WTC11 (cell line): ENCODE measurements at regions not wholly inside any gene's neighbourhood (a gene's known extent, or its start where the extent isn't known, plus 50 kb on each side); places are given as distances from the start of the nearest gene placed in this dataset.

Experiments used
- ATAC-seq: fragments of 200-7000 bp; cut with Tn5 transposase; 2 replicates; pipeline ENCODE4 v1.10.0; 2021; ENCODE audit warnings: mild to moderate bottlenecking, moderate library complexity
- CTCF ChIA-PET: fragments of 300-600 bp; sonication (Branson Sonifier 250); formaldehyde crosslinking; loops from one replicate; lab custom pipeline; 2021; ENCODE audit warnings: antibody characterized with exemption; lab: Charles Lee
- POLR2A ChIA-PET: fragments of 350-600 bp; sonication (Branson Sonifier 250); formaldehyde crosslinking; loops from one replicate; lab custom pipeline; 2021; ENCODE audit warnings: antibody characterized with exemption; lab: Charles Lee
- DNase-seq: peaks from one replicate; pipeline ENCODE4 v3.0.0; 2021; ENCODE audit warnings: low spot score
- H3K27ac Mint-ChIP-seq: 2 replicates; pipeline ENCODE4 v1.8.0; 2021; ENCODE audit warnings: mixed read lengths
- H3K27me3 Mint-ChIP-seq: 2 replicates; pipeline ENCODE4 v1.8.0; 2021; ENCODE audit warnings: low read depth, mild to moderate bottlenecking, moderate library complexity, mixed read lengths
- H3K36me3 Mint-ChIP-seq: 2 replicates; pipeline ENCODE4 v1.8.0; 2021; ENCODE audit warnings: mixed read lengths
- H3K4me1 Mint-ChIP-seq: 2 replicates; pipeline ENCODE4 v1.8.0; 2022; ENCODE audit warnings: mixed read lengths
- H3K4me3 Mint-ChIP-seq: 2 replicates; pipeline ENCODE4 v1.8.0; 2021; ENCODE audit warnings: mild to moderate bottlenecking, moderate library complexity, mixed read lengths
- H3K9me3 Mint-ChIP-seq: 2 replicates; pipeline ENCODE4 v1.8.0; 2021; ENCODE audit warnings: mixed read lengths
- FOXJ3 ChIP-seq: sonication (generic); formaldehyde crosslinking; IDR thresholded peaks from 2 replicates; pipeline ENCODE4 v1.9.0; 2021; ENCODE audit warnings: missing genetic modification reagents, mild to moderate bottlenecking, borderline replicate concordance
- FOXK1 ChIP-seq: sonication (generic); formaldehyde crosslinking; IDR thresholded peaks from 2 replicates; pipeline ENCODE4 v1.8.0; 2022; ENCODE audit warnings: mild to moderate bottlenecking, moderate library complexity, missing genetic modification reagents
- GABPB1 ChIP-seq: sonication (generic); formaldehyde crosslinking; IDR thresholded peaks from 2 replicates; pipeline ENCODE4 v1.8.1; 2023; ENCODE audit warnings: mild to moderate bottlenecking, missing genetic modification reagents
- KAT7 ChIP-seq: sonication (generic); formaldehyde crosslinking; IDR thresholded peaks from 2 replicates; pipeline ENCODE4 v1.8.1; 2023; ENCODE audit warnings: missing genetic modification reagents, mild to moderate bottlenecking, borderline replicate concordance
- MAX ChIP-seq: sonication (generic); formaldehyde crosslinking; IDR thresholded peaks from 2 replicates; pipeline ENCODE4 v1.8.0; 2022; ENCODE audit warnings: mild to moderate bottlenecking, missing genetic modification reagents
- NFE2L1 ChIP-seq: sonication (generic); formaldehyde crosslinking; IDR thresholded peaks from 2 replicates; pipeline ENCODE4 v1.8.1; 2023; ENCODE audit warnings: missing genetic modification reagents
- NFYB ChIP-seq: sonication (generic); formaldehyde crosslinking; conservative IDR thresholded peaks from 2 replicates; pipeline ENCODE4 v1.8.0; 2022; ENCODE audit warnings: low read depth, missing genetic modification reagents
- NR3C1 ChIP-seq: sonication (generic); formaldehyde crosslinking; conservative IDR thresholded peaks from 2 replicates; pipeline ENCODE4 v1.8.1; 2023; ENCODE audit warnings: low read depth, mild to moderate bottlenecking, missing genetic modification reagents
- PRDM15 ChIP-seq: sonication (generic); formaldehyde crosslinking; IDR thresholded peaks from 2 replicates; pipeline ENCODE4 v1.8.0; 2022; ENCODE audit warnings: missing genetic modification reagents
- PRRX2 ChIP-seq: fragments of 250-450 bp; sonication (Bioruptor Pico); IDR thresholded peaks from 2 replicates; pipeline ENCODE4 v1.8.0; 2021; ENCODE audit warnings: mild to moderate bottlenecking
- RELA ChIP-seq: sonication (generic); formaldehyde crosslinking; IDR thresholded peaks from 2 replicates; pipeline ENCODE4 v1.8.1; 2022; ENCODE audit warnings: missing genetic modification reagents, mild to moderate bottlenecking, borderline replicate concordance
- ZNF138 ChIP-seq: sonication (generic); formaldehyde crosslinking; conservative IDR thresholded peaks from 2 replicates; pipeline ENCODE4 v1.8.1; 2022; ENCODE audit warnings: mild to moderate bottlenecking, moderate library complexity, missing genetic modification reagents
- ZNF232 ChIP-seq: sonication (generic); formaldehyde crosslinking; IDR thresholded peaks from 2 replicates; pipeline ENCODE4 v1.8.0; 2022; ENCODE audit warnings: mild to moderate bottlenecking, missing genetic modification reagents
- ZNF317 ChIP-seq: sonication (generic); formaldehyde crosslinking; IDR thresholded peaks from 2 replicates; pipeline ENCODE4 v1.8.1; 2023; ENCODE audit warnings: low read depth, mild to moderate bottlenecking, moderate library complexity, missing genetic modification reagents, borderline replicate concordance
- ZNF396 ChIP-seq: fragments of 250-450 bp; sonication (Bioruptor Pico); IDR thresholded peaks from 2 replicates; pipeline ENCODE4 v1.8.0; 2021; ENCODE audit warnings: mild to moderate bottlenecking, moderate library complexity, borderline replicate concordance
- ZNF416 ChIP-seq: fragments of 250-450 bp; sonication (Bioruptor Pico); IDR thresholded peaks from 2 replicates; pipeline ENCODE4 v1.9.0; 2021; ENCODE audit warnings: mild to moderate bottlenecking, inconsistent platforms
- TF ChIP-seq, protein P1 (sequence below): sonication (generic); formaldehyde crosslinking; IDR thresholded peaks from 2 replicates; pipeline ENCODE4 v1.8.0; 2022; ENCODE audit warnings: mild to moderate bottlenecking, missing genetic modification reagents
- TF ChIP-seq, protein P2 (sequence below): sonication (generic); formaldehyde crosslinking; IDR thresholded peaks from 2 replicates; pipeline ENCODE4 v1.8.1; 2022; ENCODE audit warnings: missing genetic modification reagents, borderline replicate concordance
- TF ChIP-seq, protein P3 (sequence below): fragments of 250-450 bp; sonication (Bioruptor Pico); conservative IDR thresholded peaks from 2 replicates; pipeline ENCODE4 v1.9.0; 2021; ENCODE audit warnings: mild to moderate bottlenecking
- TF ChIP-seq, protein P4 (sequence below): sonication (generic); formaldehyde crosslinking; IDR thresholded peaks from 2 replicates; pipeline ENCODE4 v1.8.1; 2022; ENCODE audit warnings: mild to moderate bottlenecking, moderate library complexity, missing genetic modification reagents

- Mint-ChIP-seq H3K27ac (no peak overlapping the region), H3K9me3 (no peaks in the 10 kb centered on the region; the same call in 1 of the 2 replicates), H3K4me1 (peaks cover 17% of the 10 kb centered on the region)
- ATAC-seq, result no peak
- TF ChIP-seq FOXJ3 (CRISPR knock-in tag), result no peak
- TF ChIP-seq, protein P1, sequence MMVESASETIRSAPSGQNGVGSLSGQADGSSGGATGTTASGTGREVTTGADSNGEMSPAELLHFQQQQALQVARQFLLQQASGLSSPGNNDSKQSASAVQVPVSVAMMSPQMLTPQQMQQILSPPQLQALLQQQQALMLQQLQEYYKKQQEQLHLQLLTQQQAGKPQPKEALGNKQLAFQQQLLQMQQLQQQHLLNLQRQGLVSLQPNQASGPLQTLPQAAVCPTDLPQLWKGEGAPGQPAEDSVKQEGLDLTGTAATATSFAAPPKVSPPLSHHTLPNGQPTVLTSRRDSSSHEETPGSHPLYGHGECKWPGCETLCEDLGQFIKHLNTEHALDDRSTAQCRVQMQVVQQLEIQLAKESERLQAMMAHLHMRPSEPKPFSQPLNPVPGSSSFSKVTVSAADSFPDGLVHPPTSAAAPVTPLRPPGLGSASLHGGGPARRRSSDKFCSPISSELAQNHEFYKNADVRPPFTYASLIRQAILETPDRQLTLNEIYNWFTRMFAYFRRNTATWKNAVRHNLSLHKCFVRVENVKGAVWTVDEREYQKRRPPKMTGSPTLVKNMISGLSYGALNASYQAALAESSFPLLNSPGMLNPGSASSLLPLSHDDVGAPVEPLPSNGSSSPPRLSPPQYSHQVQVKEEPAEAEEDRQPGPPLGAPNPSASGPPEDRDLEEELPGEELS, result no peak
- no peak for TF ChIP-seq NFYB
- TF ChIP-seq RELA (CRISPR knock-in tag), result no peak
- no peak for TF ChIP-seq FOXK1 (CRISPR knock-in tag)
- TF ChIP-seq, all 79 proteins: peak for 0
- CTCF ChIA-PET, result no interaction called here
- Mint-ChIP-seq H3K36me3 (no peaks in the 10 kb centered on the region), H3K4me3 (no peak overlapping the region), H3K27me3 (no peaks in the 10 kb centered on the region; the same call in 1 of the 2 replicates)
- no peak for DNase-seq
- POLR2A ChIA-PET, result interaction anchor here (0.6 kb wide), 1 partner anchor 920 kb away, joined by 4 read pairs; no protein-coding TSS in a partner anchor
These were observed 88.7 kb upstream of the DHRS4 start for GRCh38 chr14:23864861-23865260.

GRCh38 chr14:23865502-23865901, 88.1 kb upstream of the DHRS4 start:
- peaks cover 17% of the 10 kb centered on the region for H3K4me1 Mint-ChIP-seq
- H3K27me3 Mint-ChIP-seq, result no peaks in the 10 kb centered on the region
- POLR2A ChIA-PET, result interaction anchor here (0.6 kb wide), 1 partner anchor 921 kb away, joined by 4 read pairs; no protein-coding TSS in a partner anchor
- no peak overlapping the region for H3K4me3 Mint-ChIP-seq
- no peak for TF ChIP-seq GABPB1 (CRISPR knock-in tag)
- peaks cover 2% of the 10 kb centered on the region; the same call in 1 of the 2 replicates for H3K9me3 Mint-ChIP-seq
- CTCF ChIA-PET, result interaction anchor here (1.5 to 1.9 kb wide), 2 partner anchors 11 to 45 kb away, joined by 3 to 13 read pairs; no protein-coding TSS in a partner anchor
- H3K36me3 Mint-ChIP-seq, result no peaks in the 10 kb centered on the region
- no peak for DNase-seq
- ATAC-seq, result no peak
- no peak overlapping the region for H3K27ac Mint-ChIP-seq

DNA sequence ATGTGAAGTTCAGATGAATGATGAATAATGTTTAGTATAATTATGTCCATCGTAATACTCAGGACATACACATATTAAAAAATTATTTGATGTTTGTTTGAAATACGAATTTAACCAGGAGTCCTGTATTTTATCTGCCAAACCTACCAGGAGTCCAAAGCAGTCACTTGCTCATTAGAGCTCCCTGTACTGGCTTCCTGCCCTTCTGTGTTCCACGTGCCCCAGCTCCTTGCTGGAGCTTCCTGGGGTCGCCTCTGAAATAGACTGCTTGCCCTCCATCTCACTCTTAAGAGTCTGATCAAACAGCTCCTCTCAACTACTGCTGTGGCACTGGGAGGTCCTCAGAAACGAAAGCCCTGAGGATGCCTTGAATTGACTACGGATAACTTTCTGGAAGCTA, 87.3 kb upstream of the DHRS4 start:
- Mint-ChIP-seq H3K27me3 (peaks cover 3% of the 10 kb centered on the region), H3K36me3 (no peaks in the 10 kb centered on the region), H3K9me3 (peaks cover 5% of the 10 kb centered on the region), H3K4me1 (peaks cover 16% of the 10 kb centered on the region), H3K27ac (no peak overlapping the region), H3K4me3 (no peak overlapping the region)
- ChIA-PET POLR2A (no interaction called here), CTCF (interaction anchor here (1.0 to 1.9 kb wide), 5 partner anchors 10 to 234 kb away, joined by 3 to 13 read pairs (median 4); no protein-coding TSS in a partner anchor)
- no peak for ATAC-seq
- TF ChIP-seq NFE2L1, result no peak
- TF ChIP-seq ZNF232 (CRISPR knock-in tag), result no peak
- TF ChIP-seq ZNF317 (CRISPR knock-in tag), result no peak
- TF ChIP-seq, protein P2, sequence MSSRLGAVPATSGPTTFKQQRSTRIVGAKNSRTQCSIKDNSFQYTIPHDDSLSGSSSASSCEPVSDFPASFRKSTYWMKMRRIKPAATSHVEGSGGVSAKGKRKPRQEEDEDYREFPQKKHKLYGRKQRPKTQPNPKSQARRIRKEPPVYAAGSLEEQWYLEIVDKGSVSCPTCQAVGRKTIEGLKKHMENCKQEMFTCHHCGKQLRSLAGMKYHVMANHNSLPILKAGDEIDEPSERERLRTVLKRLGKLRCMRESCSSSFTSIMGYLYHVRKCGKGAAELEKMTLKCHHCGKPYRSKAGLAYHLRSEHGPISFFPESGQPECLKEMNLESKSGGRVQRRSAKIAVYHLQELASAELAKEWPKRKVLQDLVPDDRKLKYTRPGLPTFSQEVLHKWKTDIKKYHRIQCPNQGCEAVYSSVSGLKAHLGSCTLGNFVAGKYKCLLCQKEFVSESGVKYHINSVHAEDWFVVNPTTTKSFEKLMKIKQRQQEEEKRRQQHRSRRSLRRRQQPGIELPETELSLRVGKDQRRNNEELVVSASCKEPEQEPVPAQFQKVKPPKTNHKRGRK (CRISPR knock-in tag), result no peak
- TF ChIP-seq, protein P3, sequence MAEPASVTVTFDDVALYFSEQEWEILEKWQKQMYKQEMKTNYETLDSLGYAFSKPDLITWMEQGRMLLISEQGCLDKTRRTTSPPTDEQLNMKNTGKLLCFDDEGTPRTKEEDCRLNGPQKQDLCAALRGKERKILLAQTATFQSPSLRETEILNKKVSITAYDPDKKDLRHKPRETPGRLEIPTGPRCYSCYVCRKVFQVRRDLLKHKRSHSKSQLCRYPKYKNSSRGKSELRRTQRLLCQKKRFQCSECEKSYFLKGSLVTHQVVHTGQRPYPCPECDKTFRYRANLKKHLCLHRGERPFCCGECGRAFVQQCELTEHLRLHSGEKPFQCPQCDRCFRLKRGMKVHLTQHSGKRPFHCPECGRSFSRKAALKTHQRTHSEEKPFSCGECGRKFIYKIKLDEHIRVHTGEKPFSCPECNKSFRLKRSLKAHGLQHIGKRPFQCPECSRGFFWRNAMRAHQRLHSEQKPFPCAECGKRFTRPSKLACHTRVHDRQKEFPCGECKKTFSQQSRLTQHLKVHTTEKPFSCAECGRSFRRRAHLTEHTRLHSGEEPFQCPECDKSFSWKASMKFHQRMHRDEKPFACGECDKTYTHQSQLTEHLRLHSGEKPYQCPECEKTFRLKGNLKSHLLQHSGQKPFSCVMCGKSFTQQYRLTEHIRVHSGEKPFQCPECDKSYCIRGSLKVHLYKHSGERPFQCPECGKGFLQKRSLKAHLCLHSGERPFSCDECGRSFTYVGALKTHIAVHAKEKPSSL (CRISPR knock-in tag), result no peak
- TF ChIP-seq, protein P4, sequence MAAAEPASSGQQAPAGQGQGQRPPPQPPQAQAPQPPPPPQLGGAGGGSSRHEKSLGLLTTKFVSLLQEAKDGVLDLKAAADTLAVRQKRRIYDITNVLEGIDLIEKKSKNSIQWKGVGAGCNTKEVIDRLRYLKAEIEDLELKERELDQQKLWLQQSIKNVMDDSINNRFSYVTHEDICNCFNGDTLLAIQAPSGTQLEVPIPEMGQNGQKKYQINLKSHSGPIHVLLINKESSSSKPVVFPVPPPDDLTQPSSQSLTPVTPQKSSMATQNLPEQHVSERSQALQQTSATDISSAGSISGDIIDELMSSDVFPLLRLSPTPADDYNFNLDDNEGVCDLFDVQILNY, result no peak
- TF ChIP-seq NR3C1 (CRISPR knock-in tag), result no peak
- no peak for TF ChIP-seq KAT7 (CRISPR knock-in tag)
- no peak for TF ChIP-seq PRRX2 (CRISPR knock-in tag)
- no peak for TF ChIP-seq ZNF138 (CRISPR knock-in tag)
- TF ChIP-seq PRDM15 (CRISPR knock-in tag), result no peak
- TF ChIP-seq MAX (CRISPR knock-in tag), result no peak
- TF ChIP-seq ZNF416 (CRISPR knock-in tag), result no peak
- TF ChIP-seq ZNF396 (CRISPR knock-in tag), result no peak
- TF ChIP-seq, all 79 proteins: peak for 0
- DNase-seq, result no peak
